GM19372 (cell line): ENCODE measurements at regions not wholly inside any gene's neighbourhood (a gene's known extent, or its start where the extent isn't known, plus 50 kb on each side); places are given as distances from the start of the nearest gene placed in this dataset.

Experiments used
- ATAC-seq: cut with Tn5 transposase; IDR thresholded peaks from one replicate; pipeline ENCODE4 v1.9.1; 2021; ENCODE audit warnings: mild to moderate bottlenecking, low read depth, moderate library complexity; ENCODE audit not compliant: unreplicated experiment

DNA sequence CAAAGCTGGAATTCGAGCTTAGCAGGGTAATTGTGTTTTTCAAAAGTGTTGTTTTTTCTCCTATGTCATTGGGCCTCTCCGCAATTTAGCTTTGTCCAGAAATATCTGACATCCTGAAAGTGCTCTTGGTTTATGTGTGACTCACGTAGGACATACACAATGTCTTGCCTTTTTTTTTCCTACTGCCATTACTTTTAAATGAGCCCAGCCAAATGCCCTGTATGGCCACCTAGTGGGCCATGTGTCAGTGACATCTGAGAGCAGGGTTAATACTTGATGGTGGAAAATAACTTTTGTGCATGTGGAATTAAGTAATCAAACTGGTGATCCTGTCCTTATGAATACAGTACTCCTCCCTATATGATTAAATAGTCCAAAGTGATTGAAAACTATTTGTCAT is 1411.1 kb upstream of the TENM3 start:
- ATAC-seq = no peak

DNA sequence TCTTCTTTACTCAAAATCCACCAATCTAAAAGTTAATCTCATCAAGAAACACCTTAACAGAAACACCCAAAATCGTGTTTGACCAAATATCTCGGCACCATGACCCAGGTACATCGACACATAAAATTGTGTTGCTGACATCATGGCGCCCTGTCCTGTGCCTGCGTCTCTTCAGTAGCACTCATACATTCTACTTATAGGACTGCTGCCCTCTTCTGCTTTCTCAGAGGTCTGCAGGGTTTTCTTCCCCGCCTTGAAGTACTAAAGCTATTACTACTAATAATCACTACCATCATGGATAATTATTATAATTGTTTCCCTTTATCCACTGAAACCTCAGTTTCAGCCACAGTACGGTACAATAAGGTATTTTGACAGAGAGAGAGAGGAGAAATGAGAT is 1403.1 kb upstream of the TENM3 start:
- ATAC-seq = no peak

DNA sequence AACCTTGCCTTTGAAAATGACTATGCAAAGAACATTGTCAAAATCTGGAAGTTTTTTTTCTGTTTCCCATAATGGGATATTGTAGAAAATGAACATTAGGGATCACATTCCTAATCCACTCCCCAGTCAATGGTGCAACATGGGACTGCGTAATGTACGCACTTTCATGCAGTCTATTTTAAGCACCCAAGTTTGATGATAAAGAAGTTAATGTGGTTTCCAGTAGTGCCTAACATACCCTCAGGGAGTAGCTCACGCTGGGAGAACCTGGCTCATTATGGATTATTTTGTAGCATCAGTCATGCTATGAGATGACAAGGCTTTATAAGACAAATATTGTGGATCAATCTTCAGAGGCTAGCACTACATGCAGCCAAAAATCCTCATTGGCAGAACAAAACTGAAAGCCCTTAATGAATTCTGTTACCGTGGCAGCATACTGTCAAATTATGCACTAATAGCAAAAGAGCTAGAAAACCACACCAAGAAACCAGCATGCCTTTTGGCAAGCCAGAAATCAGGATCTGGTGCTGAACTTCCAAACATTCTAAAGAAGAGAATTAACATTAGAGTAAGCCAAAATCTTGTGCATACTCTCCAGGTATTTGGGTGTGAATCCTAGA is 1392.8 kb upstream of the TENM3 start:
- no peak for ATAC-seq

DNA sequence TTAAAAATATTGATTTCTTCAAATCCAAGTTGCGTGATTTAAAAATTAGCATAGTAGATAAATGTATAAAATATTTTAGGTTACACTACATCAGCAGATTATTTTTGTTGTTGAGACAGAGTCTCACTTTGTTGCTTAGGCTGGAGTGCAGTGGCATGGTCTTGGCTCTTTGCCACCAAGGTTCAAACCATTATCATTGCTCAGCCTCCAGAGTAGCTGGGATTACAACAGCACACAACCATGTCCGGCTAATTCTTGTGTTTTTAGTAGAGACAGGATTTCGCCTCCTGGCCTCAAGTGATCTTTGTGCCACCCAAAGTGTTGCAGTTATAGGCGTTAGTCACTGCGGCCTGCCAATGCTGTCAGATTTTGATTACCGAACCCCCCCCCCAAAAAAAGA is 1390.5 kb upstream of the TENM3 start:
- no peak for ATAC-seq

DNA sequence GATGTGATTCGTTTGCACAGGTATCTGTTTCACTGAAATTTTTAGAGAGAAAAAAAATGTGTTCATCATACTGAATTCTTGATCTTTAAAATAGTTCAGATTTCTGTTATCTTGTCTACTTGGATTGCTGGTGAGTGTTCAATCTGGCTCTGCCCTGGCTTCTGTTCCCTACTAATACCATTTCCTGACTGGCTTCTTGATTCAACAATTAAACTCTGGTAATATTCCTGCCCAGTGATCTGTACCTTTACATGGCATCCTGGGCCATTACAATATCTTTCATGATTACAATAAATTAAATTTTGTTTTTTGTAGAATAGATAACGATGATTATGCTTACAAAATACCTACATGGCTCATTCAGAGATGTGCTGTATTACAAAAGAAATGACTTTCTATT is 1388.0 kb upstream of the TENM3 start:
- ATAC-seq = no peak

DNA sequence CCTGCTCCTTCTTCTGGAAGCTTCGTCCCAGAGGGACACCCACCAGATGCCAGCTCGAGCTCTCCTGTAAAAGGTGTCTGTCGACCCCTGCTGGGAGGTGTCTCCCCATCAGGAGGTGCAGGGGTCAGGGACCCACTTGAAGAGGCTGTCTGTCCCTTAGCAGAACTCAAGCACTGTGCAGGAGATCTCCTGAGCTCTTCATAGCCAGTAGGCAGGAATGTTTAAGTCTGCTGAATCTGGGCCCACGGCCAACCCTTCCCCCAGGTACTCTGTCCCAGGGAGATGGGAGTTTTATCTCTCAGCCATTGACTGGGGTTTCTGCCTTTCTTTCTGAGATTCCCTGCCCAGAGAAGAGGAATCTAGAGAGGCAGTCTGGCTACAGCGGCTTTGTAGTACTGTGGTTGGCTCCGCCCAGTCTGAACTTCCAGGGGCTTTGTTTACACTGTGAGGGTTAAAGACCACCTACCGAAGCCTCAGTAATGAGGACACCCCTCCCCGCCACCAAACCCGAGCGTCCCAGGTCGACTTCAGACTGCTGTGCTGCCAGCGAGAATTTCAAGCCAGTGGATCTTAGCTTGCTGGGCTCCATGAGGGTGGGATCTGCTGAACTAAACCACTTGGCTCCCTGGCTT is 1383.0 kb upstream of the TENM3 start:
- ATAC-seq = no peak

DNA sequence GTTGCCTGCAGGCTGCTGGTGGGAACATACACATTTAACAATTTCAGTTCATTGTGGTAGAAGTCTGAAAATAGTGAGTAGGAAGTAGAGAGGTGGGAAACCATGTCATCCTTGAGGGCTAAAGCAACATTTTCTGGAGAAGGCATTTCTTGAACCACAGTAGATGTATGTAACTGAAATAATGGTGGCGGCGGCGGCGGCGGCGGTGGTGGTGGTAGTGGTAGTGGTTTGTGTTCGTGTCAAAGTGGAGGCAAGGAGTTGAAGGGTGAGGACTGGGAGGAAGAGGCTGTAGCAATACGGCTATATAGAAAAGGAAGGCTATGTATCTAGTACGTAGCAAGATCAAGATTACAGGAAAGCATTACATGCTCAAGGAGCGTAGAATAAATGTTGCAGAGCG is 1381.6 kb upstream of the TENM3 start:
- no peak for ATAC-seq

DNA sequence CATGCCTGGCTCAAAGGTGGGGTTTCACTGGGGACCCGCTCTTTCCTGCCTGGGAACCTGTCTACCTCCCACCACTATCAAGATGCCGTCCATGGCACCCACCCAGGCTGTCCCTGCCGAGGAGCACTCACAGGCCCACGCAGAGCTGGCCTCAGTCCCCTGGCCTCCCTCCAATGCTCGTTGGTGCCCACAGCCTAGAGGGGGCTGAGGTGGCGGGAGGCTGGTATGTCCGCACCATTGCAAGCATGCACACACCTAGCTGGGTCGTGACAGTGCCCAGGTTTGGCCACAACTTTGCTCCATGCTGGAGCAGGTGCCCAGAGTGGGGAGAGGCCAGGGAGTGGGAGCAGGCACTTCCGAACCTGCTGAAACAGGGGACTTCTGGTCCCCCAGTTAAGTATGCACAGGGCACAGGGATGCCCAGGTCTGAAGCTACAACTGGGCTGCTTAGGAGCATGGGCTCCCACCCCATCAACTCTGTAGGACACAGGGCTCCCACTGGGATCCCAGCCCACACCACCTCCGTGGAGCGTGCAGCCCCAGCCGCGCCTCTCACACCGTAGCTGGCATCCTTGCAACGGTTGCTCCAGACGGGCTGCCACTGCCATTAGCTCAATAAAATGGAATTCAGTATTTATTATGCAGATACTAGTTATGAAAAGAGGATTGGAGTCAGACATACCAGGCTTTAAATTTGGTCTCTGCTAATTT is 1376.1 kb upstream of the TENM3 start:
- no peak for ATAC-seq

DNA sequence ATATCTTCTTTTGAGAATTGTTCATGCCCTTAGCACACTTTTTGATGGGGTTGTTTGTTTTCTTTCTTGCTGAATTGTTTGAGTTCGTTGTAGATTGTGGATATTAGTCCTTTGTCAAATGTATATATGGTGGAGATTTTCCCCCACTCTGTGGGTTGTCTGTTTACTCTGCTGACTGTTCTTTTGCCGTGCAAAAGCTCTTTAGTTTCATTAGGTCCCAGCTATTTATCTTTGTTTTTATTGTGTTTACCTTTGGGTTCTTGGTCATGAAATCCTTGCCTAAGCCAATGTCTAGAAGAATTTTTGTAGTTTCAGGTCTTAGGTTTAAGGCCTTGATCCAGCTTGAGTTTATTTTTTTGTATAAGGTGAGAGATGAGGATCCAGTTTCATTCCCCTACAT is 1372.6 kb upstream of the TENM3 start:
- ATAC-seq = no peak

DNA sequence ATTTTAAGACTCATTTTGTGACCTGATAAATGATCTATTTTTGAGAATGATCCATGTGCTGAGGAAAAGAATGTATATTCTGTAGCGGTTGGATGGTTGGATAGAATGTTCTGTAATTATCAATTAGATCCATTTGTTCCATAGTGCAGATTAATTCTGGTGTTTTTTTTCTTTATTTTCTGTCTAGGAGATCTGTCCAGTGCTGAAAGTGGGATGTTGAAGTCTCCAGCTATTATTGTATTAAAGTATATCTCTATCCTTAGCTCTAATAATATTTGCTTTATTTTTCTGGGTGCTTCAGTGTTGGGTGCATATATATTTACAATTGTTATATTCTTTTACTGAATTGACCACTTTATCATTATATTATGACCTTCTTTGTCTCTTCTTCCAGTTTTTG is 1344.9 kb upstream of the TENM3 start:
- ATAC-seq = no peak

DNA sequence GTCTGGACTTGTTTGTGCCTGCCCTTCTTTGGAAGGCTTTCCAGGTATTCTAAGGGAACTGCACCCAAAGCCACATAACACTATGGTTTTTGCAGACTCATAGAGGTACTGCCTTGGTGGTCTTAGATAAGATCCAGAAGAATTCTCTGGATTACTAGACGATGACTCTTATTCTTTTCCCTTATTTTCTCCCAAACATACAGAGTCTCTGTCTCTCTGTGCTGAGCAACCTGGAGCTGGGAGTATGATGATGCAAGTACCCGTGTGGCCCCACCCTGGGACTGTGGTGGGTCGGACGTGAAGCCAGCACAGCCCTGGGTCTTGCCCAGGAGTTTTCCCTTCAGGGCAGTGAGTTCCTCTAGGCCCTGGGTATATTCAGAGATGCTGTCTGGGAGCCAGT is 1342.4 kb upstream of the TENM3 start:
- no peak for ATAC-seq

DNA sequence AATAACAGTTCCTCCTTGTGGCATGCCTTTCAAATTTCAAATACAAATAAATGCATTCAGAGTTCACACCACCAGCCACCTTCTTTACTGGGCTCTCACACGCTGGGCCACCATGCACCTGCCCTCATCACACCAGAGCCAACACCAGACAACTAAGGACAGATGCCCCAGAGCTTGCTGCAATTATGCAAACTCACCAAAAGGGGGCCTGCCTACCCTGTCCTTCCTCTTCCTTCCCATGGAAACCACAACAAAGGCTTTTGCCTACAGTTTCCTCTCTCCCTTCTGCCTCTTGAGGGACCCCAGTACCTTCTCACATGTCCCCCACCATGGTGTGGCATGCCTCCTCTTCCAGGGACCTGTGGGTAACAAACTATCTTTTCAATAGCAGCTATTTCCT is 1333.9 kb upstream of the TENM3 start:
- no peak for ATAC-seq

DNA sequence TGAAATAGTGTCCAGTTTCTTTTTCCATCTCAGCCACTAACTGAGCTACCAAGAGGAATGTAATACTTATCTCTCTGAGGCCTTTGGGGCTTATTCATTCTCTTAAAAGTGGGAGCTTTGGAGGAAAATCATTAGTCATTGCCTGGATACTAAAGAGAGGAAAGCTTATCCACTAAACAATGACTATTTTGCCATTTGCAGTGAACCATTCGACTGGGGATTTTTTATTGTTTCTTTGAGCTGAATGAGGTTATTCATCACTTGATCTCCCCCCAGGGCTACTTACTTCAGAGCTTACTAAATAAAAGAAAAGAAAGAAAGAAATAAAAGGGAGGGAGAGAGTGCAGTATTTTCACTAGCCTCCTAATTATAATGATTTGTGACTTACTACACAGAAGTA is 1329.5 kb upstream of the TENM3 start:
- ATAC-seq = no peak

DNA sequence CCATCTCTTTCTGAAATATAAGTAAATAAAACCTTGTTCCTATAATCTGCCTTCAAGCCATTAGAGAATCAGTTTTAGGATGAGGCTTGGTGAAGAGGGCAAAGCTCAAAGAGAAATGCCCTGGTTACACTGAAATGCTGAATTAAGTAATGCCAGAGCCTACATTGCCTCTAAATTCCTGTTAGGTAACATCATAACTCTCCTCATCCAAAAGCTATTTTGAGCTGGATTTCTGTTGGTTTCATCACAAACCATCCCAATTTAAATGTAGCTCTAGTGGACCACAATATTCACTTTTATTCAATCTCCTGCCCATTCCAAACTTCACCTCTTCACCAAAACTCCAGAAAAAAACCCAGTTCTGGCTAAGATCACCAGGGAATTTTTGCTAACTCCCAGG is 1319.7 kb upstream of the TENM3 start:
- no peak for ATAC-seq

DNA sequence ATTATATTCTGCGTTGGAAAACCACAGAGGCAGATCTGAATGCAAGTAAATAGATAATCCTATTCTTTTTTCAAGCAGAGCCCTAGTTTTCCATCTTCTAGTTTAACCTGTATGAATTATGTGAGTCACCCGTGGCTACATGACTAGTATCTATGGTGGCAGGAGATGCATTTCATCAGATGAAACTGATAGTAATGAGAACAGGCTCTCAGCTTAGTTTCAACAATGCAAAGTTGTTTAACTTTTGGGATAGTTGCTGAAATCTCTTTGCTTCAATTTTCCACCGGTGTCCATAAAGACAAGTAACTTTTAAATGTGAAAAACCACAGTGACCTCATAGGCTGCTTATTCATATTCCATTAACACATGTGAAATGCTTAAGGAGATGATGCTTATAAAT is 1317.4 kb upstream of the TENM3 start:
- no peak for ATAC-seq

DNA sequence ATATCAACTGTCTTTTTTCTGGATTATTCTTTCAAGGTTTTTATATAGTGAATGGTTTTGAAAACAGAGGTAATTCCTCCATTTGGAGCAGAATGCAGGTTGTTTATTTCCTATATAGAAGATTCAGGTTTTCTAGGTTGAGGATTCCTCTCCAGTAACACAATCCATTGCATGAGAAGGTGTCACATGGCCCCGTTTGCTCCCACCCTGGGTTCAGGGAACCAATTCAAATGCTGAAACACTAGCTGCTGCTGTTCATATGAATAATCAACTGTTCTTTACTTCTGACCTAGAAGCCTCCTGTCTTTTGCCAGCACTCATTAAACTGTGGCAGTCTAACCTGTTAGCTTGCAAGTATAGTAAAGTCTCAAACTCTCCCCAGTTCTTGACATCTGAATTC is 1316.9 kb upstream of the TENM3 start:
- no peak for ATAC-seq

DNA sequence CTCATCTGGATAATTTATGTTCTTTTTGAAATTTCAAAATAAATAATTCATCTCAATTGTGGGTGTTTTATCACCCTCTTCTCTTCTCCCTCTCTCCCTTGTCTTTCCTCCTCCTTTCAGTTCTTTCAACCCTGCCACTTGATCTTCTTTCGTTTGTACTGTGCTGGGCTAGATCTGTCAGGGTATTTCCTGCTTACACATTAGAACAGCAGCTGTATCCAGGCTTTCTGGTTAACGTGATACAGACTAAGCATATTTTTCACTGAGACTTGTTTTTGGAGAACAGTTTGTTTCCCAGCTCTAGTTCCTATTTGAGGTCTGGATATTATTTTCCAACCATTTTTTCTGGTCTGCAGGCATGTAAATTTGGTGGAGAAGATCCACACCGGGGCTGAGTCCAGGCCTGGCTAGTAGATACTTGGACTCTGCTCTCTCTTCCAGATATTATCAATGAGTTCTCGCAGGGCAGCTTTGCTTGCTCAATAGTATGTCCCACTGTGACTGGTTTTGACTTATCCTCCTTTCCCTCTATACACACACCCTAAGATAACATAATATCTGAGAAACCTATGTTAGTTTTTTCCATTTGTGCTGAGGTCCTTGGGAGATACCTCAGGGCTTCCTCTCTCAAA is 1310.7 kb upstream of the TENM3 start:
- ATAC-seq = no peak

DNA sequence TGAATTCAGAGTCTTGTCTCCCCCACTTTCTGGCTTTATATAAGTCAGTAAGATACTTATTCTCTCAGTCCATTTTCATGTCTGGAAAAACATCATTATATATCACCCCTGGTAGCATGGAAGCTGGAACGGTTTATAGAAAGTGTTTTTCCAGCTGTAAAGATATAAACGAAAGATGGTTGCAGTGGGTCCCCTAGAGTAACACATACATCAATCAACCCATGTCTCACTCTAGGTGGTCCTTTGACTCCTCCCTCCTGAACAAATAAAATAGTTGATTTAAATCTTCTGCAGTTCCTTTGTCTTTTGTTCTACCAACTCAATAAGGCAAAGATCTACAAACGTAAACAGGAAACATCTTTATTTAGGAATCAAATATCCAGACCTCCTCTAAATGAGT is 1306.1 kb upstream of the TENM3 start:
- ATAC-seq = no peak

DNA sequence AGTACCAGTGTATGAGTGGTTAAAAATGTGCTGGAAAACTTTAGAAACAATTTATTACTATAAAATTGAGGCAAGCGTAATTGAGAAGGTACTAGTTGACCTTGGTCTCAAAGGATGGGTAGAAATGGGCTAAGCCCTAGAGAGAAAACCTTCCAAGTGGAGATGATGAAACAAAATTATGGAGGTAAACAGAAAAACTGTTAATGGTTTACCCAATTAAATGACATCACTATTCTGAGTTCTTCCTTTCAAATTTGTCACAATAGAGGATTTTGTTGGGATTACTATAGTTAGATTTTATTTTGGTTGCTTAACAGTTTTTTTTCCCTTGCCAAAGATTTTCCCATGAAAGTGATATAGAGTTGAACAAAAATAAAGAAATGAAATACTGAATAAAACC is 1302.5 kb upstream of the TENM3 start:
- ATAC-seq = no peak

DNA sequence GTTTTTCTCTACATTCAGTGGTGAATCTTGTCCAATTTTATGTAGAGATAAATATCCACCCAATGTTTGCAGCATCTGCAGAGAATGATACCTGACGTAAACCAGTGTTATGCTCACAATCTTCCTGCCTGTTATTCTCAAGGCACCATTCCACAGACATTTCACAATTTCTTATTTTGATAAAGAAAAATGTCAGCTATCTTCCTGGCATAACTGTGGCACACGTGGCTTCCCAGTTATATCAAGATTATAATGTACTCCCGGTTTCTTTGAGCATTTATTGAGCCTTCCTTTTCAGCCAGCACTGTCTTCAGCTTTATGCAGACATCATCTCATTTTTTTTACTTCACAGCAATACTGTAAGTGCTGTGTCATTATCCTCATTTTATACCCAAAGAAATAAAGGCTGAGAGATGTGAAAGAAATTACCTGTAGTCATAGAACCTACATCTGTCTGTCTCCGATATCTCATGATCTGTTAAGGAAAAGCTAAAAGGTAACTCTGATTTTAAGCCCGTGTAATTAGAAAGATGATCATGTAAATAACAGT is 1300.8 kb upstream of the TENM3 start:
- ATAC-seq = no peak

DNA sequence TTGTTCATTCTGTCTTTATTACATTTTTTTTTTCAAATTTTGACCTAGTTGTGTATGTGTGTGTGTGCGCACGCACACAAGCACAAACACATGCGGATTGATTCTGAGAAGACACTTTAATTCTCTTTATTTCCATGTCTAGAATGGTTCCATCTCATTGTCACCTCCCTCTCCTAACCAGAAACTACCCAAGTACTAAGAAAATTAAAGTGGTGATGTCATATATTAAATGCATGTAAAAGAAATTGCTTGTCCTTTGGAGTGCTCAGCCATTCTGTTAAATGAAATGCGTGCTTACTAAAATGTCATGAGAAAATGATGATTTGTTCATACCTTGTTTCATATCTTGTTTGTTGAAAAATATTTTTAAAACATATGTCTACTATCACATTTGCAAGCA is 1297.0 kb upstream of the TENM3 start:
- ATAC-seq = no peak
